Neuronal stem cell (in vitro differentiated cells): ENCODE measurements at regions not wholly inside any gene's neighbourhood (a gene's known extent, or its start where the extent isn't known, plus 50 kb on each side); places are given as distances from the start of the nearest gene placed in this dataset.

Source experiments
- DNase-seq: peaks from one replicate; pipeline ENCODE4 v3.0.0-alpha.2; 2013; ENCODE audit warnings: low spot score
- H2AFZ ChIP-seq: one replicate; pipeline ENCODE4 v1.6.1; 2013; ENCODE audit warnings: mild to moderate bottlenecking, low read length, inconsistent platforms
- H2AK5ac ChIP-seq: 2 replicates; pipeline ENCODE4 v1.6.1; 2013; ENCODE audit warnings: low read depth, mild to moderate bottlenecking, inconsistent platforms, low read length, moderate library complexity, mixed read lengths
- H2BK120ac ChIP-seq: 2 replicates; pipeline ENCODE4 v1.6.1; 2013; ENCODE audit warnings: low read depth, mild to moderate bottlenecking, inconsistent platforms, low read length, moderate library complexity, mixed read lengths
- H2BK12ac ChIP-seq: one replicate; pipeline ENCODE4 v1.6.1; 2013; ENCODE audit warnings: low read length, inconsistent platforms
- H2BK15ac ChIP-seq: 2 replicates; pipeline ENCODE4 v1.6.1; 2013; ENCODE audit warnings: mild to moderate bottlenecking, low read length, inconsistent platforms, mixed read lengths
- H2BK5ac ChIP-seq: one replicate; pipeline ENCODE4 v1.6.1; 2013; ENCODE audit warnings: inconsistent platforms, mild to moderate bottlenecking, low read length, moderate library complexity
- H3K14ac ChIP-seq: one replicate; pipeline ENCODE4 v1.6.1; 2013; ENCODE audit warnings: low read length, inconsistent platforms
- H3K18ac ChIP-seq: 2 replicates; pipeline ENCODE4 v1.6.1; 2013; ENCODE audit warnings: low read length, inconsistent platforms
- H3K23ac ChIP-seq: 2 replicates; pipeline ENCODE4 v1.6.1; 2013; ENCODE audit warnings: low read depth, mild to moderate bottlenecking, mixed read lengths, low read length, inconsistent platforms; ENCODE audit not compliant: poor library complexity
- H3K27ac ChIP-seq: replicated peaks from 3 replicates; pipeline ENCODE4 v1.5.1; 2013; ENCODE audit warnings: low read length, inconsistent platforms
- H3K27me3 ChIP-seq, 3 experiments: 2 replicates each; pipeline ENCODE4 v1.6.1; 2013; ENCODE audit warnings: low read length in 3 of 3, mild to moderate bottlenecking in 2 of 3, inconsistent platforms in 1 of 3, low read depth in 1 of 3, mixed read lengths in 1 of 3, moderate library complexity in 1 of 3; ENCODE audit not compliant: control insufficient read depth in 3 of 3, insufficient read depth in 3 of 3
- H3K36me3 ChIP-seq, 2 donors: replicated peaks in 1 of 2; 2 replicates each; pipeline ENCODE4 v1.6.1; 2013; ENCODE audit warnings: low read length in 2 of 2; ENCODE audit not compliant: control insufficient read depth in 2 of 2, insufficient read depth in 2 of 2
- H3K4ac ChIP-seq: 2 replicates; pipeline ENCODE4 v1.6.1; 2013; ENCODE audit warnings: inconsistent platforms, mild to moderate bottlenecking, low read length, moderate library complexity
- H3K4me1 ChIP-seq, 2 donors: 1 replicate in 1 of 2; 2 replicates in 1 of 2; pipeline ENCODE4 v1.6.1; 2013; ENCODE audit warnings: low read length in 2 of 2, low read depth in 1 of 2; ENCODE audit not compliant: control insufficient read depth in 2 of 2, insufficient read depth in 1 of 2
- H3K4me2 ChIP-seq: one replicate; pipeline ENCODE4 v1.6.1; 2013; ENCODE audit warnings: mild to moderate bottlenecking, low read length, inconsistent platforms; ENCODE audit not compliant: insufficient read depth, poor library complexity, severe bottlenecking
- H3K4me3 ChIP-seq, 2 donors: 2 replicates each; pipeline ENCODE4 v1.5.1; 2013; ENCODE audit warnings: low read length in 2 of 2, mild to moderate bottlenecking in 2 of 2, inconsistent platforms in 1 of 2, moderate library complexity in 1 of 2
- H3K79me1 ChIP-seq: one replicate; pipeline ENCODE4 v1.6.1; 2013; ENCODE audit warnings: low read depth, mild to moderate bottlenecking, inconsistent platforms, low read length, moderate library complexity
- H3K9ac ChIP-seq: one replicate; pipeline ENCODE4 v1.6.1; 2013; ENCODE audit warnings: mild to moderate bottlenecking, low read depth, low read length, inconsistent platforms; ENCODE audit not compliant: poor library complexity
- H3K9me3 ChIP-seq, 2 donors: replicated peaks in 1 of 2; 2 replicates each; pipeline versions ENCODE3 to v1.6.1; 2013; ENCODE audit warnings: low read length in 2 of 2, mild to moderate bottlenecking in 2 of 2, inconsistent platforms in 1 of 2, low read depth in 1 of 2, mixed read lengths in 1 of 2, moderate library complexity in 1 of 2; ENCODE audit not compliant: control insufficient read depth in 2 of 2, insufficient read depth in 1 of 2
- H4K8ac ChIP-seq: one replicate; pipeline ENCODE4 v1.6.1; 2013; ENCODE audit warnings: low read depth, mild to moderate bottlenecking, inconsistent platforms, low read length, moderate library complexity
- H4K91ac ChIP-seq: one replicate; pipeline ENCODE4 v1.6.1; 2013; ENCODE audit warnings: low read length, low read depth, mild to moderate bottlenecking, inconsistent platforms; ENCODE audit not compliant: poor library complexity
- WGBS, 2 donors: extraction: QIAGEN DNeasy Blood & Tissue Kit; methylation state at CpG; one replicate each; pipeline ENCODE4 v1.1.7; 2013; ENCODE audit warnings: missing lambda C conversion rate in 2 of 2, mixed read lengths in 1 of 2; ENCODE audit not compliant: insufficient read length in 2 of 2, insufficient replicate concordance in 1 of 2; ENCODE audit errors: extremely low coverage in 2 of 2; 5-methylcytosine and 5-hydroxymethylcytosine counted together

DNA sequence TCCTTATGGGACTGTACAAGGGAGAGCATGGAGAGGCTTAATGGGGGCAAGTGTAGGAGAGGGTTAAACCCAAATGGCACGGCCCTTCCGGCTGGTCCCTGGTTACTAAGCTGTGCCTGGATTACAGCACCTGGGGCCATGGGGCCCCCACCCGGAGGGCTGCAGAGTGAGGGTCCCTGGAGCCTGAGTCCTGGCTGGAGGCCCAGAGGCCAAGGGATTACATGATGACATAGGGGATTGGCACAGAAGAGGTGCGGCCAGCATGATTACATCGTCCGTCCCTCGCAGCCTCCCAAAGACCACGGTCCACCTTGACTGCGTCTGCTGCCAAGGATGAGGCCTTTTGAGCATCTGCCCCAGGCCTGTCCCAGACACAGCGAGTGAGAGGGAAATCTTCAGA lies 149.4 kb downstream of the URI1 start:
- no CpG with 5 or more reads among the region's 10 CpGs for WGBS, 2 donors
- Histone ChIP-seq H3K9me3 (peaks cover 0 to 2% of the 10 kb centered on the region in 2 donors), H3K27ac (no peak overlapping the region), H2AK5ac (peak overlapping the region; percentile 64), H3K36me3 (no peaks in the 10 kb centered on the region), H2BK12ac (no peak overlapping the region), H3K4me1 (peaks cover 0 to 3% of the 10 kb centered on the region in 2 donors), H3K14ac (peak overlapping the region; percentile 65), H3K18ac (peak overlapping the region; percentile 59), H3K23ac (peak overlapping the region; percentile 34), H2BK15ac (no peak overlapping the region), H3K4ac (no peak overlapping the region), H3K4me2 (no peak overlapping the region), H4K91ac (no peak overlapping the region), H2AFZ (no peak overlapping the region), H3K9ac (no peak overlapping the region), H3K79me1 (no peaks in the 10 kb centered on the region), H3K4me3 (no peak overlapping the region), H2BK5ac (peak overlapping the region; percentile 43), H4K8ac (no peak overlapping the region), H3K27me3 (no peaks in the 10 kb centered on the region), H2BK120ac (no peak overlapping the region)
- DNase-seq = no peak

- no CpG with 5 or more reads among the region's 3 CpGs for WGBS, 2 donors
- no peak for DNase-seq
- H2AFZ ChIP-seq = no peak overlapping the region
- peak overlapping the region; percentile 59 for H3K18ac ChIP-seq
- H3K23ac ChIP-seq = peak overlapping the region; percentile 34
- peak overlapping the region; percentile 64 for H2AK5ac ChIP-seq
- no peaks in the 10 kb centered on the region for H3K36me3 ChIP-seq
- no peak overlapping the region for H4K91ac ChIP-seq
- H3K4me3 ChIP-seq = no peak overlapping the region
- no peaks in the 10 kb centered on the region for H3K79me1 ChIP-seq
- no peaks in the 10 kb centered on the region for H3K27me3 ChIP-seq
- H3K4me1 ChIP-seq = peaks cover 0 to 3% of the 10 kb centered on the region in 2 donors
- no peak overlapping the region for H3K9ac ChIP-seq
- no peak overlapping the region for H4K8ac ChIP-seq
- no peak overlapping the region for H2BK15ac ChIP-seq
- no peak overlapping the region for H3K4me2 ChIP-seq
- no peak overlapping the region for H3K27ac ChIP-seq
- no peak overlapping the region for H3K4ac ChIP-seq
- H2BK120ac ChIP-seq = no peak overlapping the region
- H3K9me3 ChIP-seq = peaks cover 0 to 2% of the 10 kb centered on the region in 2 donors
- no peak overlapping the region for H2BK12ac ChIP-seq
- H2BK5ac ChIP-seq = peak overlapping the region; percentile 43
- H3K14ac ChIP-seq = peak overlapping the region; percentile 65
Measured at GRCh38 chr19:30091856-30092255, 149.8 kb downstream of the URI1 start.

GRCh38 chr19:30092721-30093569 lies 150.9 kb downstream of the URI1 start:
- whole genome bisulfite sequencing, 2 donors = no CpG with 5 or more reads among the region's 14 CpGs

GRCh38 chr19:30093966-30094755 lies 152.1 kb downstream of the URI1 start:
- WGBS, 2 donors = no CpG with 5 or more reads among the region's 9 CpGs
- no peak for DNase-seq
- H3K4me1 ChIP-seq = peaks cover 0 to 3% of the 10 kb centered on the region in 2 donors
- H3K4ac ChIP-seq = no peak overlapping the region
- no peak overlapping the region for H3K4me2 ChIP-seq
- no peak overlapping the region for H3K14ac ChIP-seq
- H3K27ac ChIP-seq = no peak overlapping the region
- no peak overlapping the region for H2AFZ ChIP-seq
- no peak overlapping the region for H2BK120ac ChIP-seq
- H3K23ac ChIP-seq = no peak overlapping the region
- H3K36me3 ChIP-seq = no peaks in the 10 kb centered on the region
- H3K9me3 ChIP-seq = peaks cover 0 to 2% of the 10 kb centered on the region in 2 donors
- peak overlapping the region; percentile 76 for H2BK12ac ChIP-seq
- peak overlapping the region; percentile 15 for H2BK15ac ChIP-seq
- no peaks in the 10 kb centered on the region for H3K79me1 ChIP-seq
- peak overlapping the region; percentile 30 for H3K9ac ChIP-seq
- peak overlapping the region; percentile 54 for H2AK5ac ChIP-seq
- H3K27me3 ChIP-seq = no peaks in the 10 kb centered on the region
- H2BK5ac ChIP-seq = no peak overlapping the region
- peak overlapping the region; percentile 81 for H3K18ac ChIP-seq
- H3K4me3 ChIP-seq = no peak overlapping the region
- H4K91ac ChIP-seq = no peak overlapping the region
- H4K8ac ChIP-seq = no peak overlapping the region

More at GRCh38 chr19:30092721-30093569, 150.9 kb downstream of the URI1 start:
- H3K27ac ChIP-seq = no peak overlapping the region
- H3K14ac ChIP-seq = no peak overlapping the region
- peak overlapping the region; percentile 14 for H3K4ac ChIP-seq
- peak overlapping the region; percentile 84 for H4K8ac ChIP-seq
- peak overlapping the region; percentile 78 for H2BK12ac ChIP-seq
- H2AFZ ChIP-seq = no peak overlapping the region
- no peak overlapping the region for H4K91ac ChIP-seq
- H3K4me1 ChIP-seq = peaks cover 0 to 3% of the 10 kb centered on the region in 2 donors
- no peak overlapping the region for H2BK120ac ChIP-seq
- no peak overlapping the region for H3K4me2 ChIP-seq
- H2BK5ac ChIP-seq = no peak overlapping the region
- H3K9ac ChIP-seq = no peak overlapping the region
- H3K23ac ChIP-seq = no peak overlapping the region
- H3K9me3 ChIP-seq = peaks cover 0 to 2% of the 10 kb centered on the region in 2 donors
- H3K4me3 ChIP-seq = no peak overlapping the region
- no peaks in the 10 kb centered on the region for H3K36me3 ChIP-seq
- H3K18ac ChIP-seq = peak overlapping the region; percentile 81
- peak overlapping the region; percentile 51 for H2BK15ac ChIP-seq
- peak overlapping the region; percentile 89 for H2AK5ac ChIP-seq
- no peaks in the 10 kb centered on the region for H3K79me1 ChIP-seq
- H3K27me3 ChIP-seq = no peaks in the 10 kb centered on the region
- no peak for DNase-seq
